NCI-H2171 (cell line): ENCODE measurements at regions not wholly inside any gene's neighbourhood (a gene's known extent, or its start where the extent isn't known, plus 50 kb on each side); places are given as distances from the start of the nearest gene placed in this dataset.

Source experiments
- DNase-seq: peaks from one replicate; lab custom pipeline; 2025; lab: John Stamatoyannopoulos, UW

DNA sequence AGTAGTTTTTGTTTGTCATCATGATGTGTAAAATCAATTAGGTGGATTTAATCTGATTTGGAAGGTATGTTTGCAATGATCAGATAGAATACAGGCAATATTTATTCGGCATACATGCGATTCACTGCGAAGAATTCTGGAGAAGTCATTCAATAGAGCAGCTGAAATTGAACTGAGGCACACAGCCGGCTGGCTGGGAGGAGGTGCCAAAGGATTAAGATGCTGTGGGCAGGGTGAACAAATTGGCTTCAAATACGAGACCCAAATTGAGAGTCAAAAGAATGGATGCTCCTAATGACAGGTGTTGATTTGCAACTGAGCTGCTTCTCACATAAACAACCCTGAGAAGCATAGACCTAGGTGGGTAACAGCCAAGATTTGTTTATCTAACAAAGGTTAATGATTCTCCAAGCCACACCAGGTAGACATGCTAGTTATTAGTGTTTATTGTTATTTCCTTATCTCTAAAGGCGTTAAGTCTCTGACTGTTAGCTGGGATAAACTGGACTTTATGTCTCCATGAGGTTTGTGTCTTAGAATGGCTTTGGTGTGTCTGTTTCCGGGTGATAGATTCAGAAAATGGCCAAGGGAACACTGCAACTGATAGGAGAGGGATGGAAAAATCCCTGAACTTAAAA lies 55.3 kb upstream of the CLINT1 start:
- no peak for DNase-seq

DNA sequence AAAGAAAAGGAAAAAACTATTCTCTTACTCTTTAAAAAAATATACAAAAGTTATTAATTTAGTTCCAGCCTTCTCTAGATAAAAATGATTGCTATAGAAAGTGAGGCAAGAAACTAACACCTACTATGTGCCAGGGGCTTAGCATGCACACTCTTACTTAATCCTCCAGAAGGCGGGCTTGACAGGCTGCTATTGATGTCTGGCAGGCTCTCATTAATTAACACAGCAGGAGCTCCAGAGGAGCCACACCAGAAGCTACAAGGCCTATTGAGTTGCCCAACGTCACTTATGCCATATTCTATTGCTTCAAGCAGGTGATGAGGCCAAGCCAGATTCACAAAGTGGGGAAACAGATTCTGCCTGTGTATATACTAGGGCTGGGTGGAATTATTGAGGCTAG lies 54.6 kb upstream of the CLINT1 start:
- no peak for DNase-seq

DNA sequence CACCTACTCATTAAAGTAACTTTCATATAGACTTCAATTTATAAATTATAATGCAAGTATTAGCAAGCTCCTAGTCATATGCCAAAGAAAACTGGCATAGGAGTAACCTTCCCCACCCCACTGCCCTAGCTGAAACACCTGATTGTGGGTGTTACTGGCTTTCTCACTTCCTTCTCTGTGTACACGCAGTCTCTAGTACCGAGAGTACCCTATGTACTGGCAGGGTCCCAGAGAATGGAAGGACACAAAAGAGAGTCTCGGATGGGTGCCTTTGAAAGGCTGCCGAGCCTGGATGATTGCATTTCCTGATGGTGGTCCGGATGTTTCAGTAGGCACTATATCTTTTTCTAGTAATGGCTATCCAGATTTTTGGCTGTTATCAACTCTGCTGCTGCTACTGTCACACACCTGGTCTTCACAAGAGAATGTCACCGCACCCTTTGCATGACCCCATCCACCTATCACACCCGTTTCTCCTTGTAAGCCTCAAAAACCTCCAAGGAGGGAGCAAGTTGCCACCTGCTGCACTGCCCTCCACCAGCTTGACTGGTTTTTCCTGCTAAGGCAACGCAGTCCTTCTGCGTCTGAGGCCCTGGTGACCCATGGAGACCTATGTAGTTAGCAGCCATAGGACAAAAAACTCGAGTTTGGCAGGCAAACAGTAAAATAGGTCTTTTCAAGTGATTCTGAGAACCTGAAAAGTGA lies 53.8 kb upstream of the CLINT1 start:
- DNase-seq: no peak

DNA sequence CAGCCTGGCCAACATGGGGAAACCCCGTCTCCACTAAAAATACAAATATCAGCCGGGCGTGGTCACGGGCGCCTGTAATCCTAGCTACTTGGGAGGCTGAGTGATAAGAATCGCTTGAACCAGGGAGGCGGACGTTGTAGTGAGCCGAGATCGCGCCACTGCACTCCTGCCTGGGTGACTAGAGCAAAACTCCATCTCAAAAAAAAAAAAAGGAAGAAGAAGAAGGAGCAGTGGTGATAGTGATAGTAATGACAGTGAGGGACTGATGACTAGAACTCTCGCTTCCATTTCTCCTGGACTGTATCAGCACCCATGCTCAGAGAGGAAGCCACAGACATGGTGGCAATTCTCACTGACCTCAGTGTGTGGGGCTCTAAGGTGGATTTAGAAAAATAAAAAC lies 52.6 kb upstream of the CLINT1 start:
- DNase-seq: no peak
